ENCODE measurements at regions not wholly inside any gene's neighbourhood (a gene's known extent, or its start where the extent isn't known, plus 50 kb on each side); places are given as distances from the start of the nearest gene placed in this dataset.

DNA sequence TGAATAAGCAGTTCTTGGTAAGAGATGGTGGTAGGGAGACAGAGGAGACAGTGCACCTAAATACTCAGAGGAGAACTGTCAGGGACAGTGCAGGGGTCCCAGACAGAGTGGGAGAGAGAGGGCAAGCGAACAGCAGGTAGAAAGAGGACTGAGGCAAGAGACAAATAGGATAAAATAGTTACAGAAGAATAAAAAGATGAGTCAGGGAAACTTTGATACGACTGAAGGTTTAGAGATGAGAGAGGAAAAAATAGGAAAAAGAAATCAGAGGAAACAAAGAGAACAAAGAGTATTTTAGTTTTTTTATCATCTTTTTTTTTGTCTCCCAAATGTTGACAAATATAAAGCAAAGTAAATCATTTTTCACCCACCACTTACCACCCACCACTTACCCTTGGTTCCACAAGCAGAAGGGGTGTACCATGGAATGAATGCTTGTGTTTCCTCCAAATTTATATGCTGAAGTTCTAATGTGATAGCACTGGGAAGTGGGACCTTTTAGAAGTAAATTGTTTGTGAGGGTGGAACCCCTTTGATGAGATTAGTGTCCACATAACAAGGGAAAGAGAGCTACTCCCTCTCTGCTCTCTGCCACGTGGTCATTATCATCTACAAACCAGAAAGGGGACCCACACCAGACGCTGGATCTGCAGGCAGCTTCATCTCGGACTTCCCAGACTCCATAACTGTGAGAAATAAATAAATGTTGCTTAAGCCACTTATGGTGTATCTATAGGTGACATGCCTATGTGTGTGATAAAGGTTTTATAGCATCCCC, 292.1 kb downstream of the BTG1 start:
- no peak for DNase-seq

DNA sequence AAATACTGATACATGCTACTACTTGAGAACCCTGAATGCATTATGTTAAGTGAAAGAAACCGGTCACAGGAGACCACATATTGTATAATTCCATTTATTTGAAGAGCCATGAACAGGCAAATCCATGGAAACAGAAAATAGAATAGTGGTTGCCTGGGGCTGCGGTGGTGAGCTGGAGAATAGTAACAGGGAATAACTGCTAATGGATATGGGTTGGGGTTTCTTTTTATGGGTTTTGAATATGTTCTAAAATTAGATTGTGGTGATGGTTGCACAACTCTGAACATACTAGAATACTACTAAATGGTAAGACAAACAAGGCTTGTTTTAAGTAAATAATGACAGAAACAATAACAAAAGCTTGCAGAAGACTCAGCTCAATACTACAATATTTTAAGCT, 293.0 kb downstream of the BTG1 start:
- no peak for DNase-seq

DNA sequence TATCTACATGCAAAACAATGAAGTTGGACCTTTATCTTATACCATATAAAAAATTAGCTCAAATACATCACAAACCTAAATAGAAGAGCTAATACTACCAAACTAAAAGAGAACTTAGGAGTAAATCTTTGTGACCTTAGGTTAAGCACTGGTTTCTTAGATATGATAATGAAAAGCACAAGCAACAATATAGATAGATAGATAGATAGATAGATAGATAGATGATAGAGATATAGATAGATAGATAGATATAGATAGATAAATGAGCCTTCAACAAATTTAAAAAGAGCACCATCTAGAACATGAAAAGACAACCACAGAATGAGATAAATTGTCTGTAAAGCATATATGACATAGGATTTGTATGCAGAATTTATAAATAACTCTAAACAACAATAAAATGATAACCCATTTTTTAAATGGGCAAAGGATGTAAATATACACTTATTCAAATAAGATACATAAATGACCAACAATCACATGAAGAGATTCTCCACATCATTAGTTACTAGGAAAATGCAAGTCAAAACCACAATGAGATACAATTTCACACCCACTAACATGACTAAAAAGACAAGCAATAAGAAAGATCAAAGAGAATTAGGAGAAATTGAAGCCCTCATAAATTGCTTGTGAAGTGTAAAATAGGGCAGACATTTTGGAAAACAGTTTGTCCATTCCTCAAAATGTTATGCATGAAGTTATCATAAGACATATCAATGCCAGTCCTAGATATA, 293.7 kb downstream of the BTG1 start:
- no peak for DNase-seq

DNA sequence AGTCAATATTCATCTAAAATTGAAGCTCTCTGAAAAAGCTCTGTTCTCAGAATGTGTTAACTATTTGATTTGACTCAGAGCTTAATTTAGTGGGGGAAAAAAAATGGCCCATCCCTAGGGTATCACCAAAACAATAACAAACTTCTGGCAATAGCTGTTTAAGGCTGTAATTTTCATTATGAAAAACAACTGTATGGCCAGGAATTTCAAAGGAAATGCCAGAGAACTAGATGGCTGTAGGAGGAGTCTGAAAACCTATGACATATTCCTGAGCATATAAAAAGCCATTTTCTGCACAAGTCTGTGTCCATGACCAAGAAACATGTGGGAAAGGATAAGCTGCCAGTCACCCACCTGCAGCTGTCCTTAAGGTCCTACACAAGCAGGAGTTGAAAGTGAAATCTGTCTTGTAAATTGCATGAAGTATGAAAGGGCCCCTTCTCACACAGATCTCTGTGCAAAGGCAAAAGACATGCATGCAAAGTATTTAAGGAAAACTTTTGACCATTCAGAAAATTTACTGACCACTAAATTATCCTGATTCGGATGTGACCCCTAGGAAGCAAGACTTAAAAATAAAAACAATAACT, 299.1 kb downstream of the BTG1 start:
- DNase-seq = no peak

DNA sequence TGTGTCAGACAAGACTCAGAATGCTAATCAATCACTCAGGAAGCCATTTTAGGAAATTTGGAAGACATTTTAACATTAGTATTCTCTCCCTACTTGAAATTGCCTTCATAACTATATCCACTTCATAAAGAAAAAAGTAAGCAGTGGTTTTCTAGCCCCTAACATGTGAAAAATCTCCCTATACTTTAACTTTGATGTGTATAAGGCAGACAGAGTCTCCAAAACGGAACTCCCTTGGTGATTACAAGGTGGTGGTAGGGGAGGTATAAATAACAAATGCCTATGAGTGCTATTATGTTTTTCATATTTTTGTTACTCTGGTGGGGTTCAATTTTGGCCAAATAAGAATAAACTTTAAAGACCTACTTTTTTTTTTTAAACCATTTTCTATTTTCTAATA, 300.3 kb downstream of the BTG1 start:
- DNase-seq = no peak

DNA sequence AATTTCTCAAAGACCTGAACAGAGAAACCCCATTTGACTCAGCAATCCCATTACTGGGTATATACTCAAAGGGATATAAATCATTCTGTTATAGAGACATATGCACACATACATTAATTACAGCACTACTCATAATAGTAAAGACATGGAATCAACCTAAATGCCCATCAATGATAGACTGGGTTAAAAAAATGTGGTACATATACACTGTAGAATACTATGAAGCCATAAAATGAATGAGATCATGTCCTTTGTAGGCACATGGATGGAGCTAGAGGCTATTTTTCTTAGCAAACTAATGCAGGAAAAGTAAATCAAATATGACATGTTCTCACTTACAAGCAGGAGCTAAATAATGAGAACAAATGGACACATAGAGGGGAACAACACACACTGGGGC, 303.8 kb downstream of the BTG1 start:
- no peak for DNase-seq

DNA sequence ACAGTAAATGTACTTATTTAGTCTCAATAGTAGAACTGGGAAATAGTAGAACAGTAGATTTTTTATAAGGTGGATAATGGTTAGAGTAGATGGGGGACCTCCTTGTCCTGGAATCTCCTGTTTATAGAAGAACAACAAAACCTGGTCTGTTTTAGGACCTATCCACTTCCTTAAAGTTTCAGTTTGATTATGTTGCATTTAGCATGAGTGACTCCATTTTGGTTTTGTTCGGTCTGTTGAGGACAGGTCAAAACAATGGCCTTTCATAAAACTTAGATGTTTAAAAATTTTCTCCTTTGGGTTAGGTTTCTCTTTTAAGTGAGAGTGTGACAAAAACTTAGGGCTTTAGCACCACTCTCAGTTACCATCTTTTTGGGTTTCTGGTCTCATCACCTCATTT, 308.9 kb downstream of the BTG1 start:
- DNase-seq = no peak

DNA sequence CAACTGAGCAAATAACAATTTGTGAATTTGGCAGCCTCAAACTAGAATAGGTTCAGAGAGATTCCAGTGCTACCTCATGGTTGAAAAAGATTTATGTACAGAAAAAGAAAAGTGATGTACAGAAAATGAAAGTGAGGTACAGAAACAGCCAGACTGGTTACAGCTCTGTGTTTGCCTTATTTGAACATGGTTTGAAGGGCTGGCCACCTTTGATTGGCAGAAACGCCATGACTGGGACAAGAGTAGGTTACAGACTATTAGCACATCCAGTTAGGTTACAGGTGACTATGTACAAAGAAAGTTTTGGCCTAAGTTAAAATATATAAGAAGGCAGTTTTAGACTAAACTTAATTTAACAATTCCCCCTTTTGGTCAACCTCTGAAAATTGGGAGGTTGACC, 309.4 kb downstream of the BTG1 start:
- no peak for DNase-seq

DNA sequence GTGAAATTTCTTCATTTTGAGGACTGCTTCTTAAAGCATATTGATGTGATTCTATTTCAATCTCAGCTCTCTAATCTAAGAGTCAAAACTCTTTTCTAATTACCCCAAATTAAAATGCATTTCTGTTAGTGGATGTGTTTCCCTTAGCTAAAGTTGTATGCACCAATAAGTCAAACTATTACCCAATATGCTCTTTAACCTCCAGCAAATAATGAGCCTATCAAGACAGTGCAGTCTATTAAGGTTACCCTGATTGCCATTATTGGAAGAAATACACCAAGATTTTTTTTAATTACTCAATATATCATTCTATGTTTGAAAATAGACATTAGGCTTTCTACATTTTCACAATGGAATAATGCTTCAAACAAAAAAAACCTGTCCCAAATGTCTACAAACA, 310.0 kb downstream of the BTG1 start:
- no peak for DNase-seq

DNA sequence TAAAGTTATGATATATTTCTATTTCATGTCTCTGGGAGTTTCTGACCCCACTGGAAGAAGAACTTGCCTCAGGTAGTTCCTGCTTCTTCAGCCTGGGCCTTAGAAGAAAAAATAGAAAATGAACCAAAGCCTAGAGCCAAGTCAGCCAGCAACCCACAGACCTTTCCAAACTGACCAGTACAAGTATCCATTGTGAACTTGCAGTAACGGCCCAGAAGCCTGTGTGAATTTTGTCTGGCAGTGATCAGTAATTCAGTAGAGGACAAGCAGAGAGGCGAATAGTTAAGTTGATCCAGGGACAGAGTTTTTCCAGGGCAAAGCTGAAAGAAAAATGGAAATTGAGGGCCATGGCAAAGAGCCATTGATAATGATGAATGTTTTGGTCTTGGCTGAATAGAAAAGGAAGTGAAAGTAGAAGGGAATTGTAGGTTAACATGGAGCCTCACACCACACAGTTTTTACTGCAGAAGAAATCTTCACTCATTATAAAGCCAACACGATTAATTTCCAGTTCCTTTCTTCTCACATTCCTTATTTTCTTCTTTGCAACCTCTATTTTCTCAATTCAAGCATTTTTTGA, 311.8 kb downstream of the BTG1 start:
- peak in 8 of 51 donors; percentile 1 to 7 (median 3) for DNase-seq

DNA sequence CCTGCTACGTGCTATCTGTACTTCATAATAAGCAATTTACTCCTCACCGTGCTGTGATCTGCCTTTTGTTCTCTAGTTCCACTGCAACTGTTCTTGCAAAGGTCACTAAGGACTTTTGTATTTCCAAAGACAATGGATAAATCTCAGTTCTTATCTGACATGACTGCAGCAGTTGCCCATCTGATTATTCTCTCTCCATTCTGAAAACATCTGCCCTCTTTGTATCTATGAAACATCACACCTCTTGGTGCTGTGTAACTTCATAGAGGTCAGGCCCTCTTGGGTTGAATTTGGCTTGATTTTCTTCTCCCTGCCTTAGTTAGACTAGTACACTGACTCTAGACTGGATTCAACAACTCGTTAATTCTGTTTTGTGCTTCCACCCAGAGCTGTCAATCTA, 319.6 kb downstream of the BTG1 start:
- no peak for DNase-seq

DNA sequence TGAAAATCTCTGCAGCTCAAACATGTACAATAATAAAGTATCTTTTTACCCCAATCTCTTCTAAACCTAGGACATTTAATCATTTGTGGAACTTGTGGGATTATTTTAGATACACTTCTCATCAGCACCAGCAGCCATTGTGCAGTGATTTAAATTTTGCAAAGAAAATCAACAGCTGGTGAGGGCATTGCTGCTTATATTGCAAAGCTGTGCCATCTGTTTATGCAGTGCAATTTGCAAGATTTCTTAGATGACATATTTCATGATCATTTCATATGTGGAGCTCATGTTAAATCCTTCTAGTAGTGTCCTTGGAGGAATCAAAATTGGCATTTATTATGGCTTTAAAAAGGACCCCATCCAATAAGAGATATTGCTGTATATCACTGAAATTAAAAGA, 320.7 kb downstream of the BTG1 start:
- no peak for DNase-seq

DNA sequence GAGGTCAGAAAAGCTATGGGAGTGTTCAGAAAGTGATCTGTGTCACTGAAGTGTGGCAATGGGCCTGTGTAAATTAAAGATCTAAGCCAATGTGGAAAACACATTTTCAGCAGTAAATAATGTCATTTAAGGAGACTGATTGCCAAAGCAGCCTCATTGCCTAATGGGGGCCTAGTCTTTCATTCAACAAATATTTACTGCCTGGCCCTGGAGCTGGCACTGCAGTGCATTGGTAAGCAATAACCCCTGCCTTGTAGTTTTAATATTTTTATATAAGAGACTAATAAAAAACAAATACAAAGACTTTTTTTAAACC, 326.6 kb downstream of the BTG1 start:
- no peak for DNase-seq

DNA sequence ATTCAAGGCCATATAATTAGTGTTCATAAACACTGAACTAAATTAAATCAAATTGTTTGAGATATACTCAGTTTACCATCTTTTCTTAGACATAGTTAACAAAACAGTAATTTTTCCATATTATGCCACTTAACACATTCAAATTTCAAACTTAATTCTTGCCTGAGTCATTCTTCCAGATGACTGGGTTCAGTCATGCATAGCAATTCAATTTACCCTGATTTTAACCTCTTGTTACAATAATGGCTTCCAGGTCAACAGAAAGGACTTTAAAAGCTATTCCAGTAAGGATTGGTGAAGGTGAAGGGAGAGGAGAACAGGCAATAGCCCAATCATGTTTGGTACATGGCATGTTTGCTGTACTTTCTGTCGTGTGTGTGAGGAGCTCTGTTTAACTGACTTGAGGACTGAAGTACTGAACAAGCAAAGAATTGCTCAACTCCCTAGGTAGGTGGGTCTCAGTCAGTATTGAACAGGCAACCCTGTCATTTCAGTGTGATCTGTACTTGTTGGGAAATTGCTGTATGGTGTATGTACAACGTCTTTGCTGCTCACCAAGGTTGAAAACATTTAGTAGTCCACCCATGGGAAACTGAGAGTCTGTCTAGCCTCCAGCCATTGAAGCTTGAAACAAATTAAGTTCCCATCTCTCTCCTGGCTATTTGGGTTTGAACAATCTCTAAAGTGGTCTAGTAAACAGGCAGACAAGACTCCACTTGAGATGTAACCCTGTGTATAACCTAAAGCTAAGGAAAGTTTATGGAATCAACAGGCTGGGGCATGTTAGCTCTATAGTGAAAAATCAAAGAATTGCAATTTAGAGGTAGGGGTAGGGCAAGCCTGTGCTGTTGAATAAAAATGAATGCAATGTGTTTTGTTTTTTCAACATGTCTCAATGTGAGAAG, 327.2 kb downstream of the BTG1 start:
- DNase-seq = no peak

DNA sequence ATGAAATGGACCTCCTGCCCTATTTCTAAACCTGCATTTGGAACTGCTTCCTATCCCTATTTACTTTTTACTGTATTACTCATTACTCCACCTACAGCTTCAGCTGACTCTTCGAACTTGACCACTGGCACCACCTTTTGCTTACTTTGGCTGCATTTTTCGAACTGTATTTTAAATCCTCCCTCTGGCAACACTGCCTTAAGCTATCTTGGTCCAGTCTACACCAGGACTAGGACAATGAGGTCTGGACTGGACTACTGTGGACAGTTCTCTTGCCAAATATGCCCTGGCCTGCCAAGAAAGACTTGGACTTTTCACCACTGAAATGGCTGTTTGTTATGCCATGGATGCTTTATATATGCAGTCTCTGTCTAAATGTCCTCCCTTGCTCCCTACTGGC, 328.1 kb downstream of the BTG1 start:
- DNase-seq = no peak

DNA sequence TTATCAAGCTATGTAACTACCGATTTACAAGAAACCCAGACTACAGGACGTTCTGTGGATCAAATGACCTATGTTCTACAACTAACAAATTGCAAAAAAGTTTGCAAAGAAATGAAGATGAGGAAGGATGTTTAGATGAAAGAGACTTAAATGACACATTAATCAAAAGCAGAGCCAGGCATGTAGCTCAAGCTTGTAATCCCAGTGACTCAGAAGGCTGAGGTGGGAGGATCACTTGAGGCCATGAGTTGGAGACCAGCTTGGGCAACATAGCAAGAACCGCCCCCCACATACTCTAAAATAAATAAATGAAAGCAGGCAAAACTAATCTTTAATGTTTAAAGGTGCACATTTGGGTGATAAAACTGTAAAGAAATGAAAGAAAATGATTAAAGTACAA, 331.9 kb downstream of the BTG1 start:
- DNase-seq = no peak

DNA sequence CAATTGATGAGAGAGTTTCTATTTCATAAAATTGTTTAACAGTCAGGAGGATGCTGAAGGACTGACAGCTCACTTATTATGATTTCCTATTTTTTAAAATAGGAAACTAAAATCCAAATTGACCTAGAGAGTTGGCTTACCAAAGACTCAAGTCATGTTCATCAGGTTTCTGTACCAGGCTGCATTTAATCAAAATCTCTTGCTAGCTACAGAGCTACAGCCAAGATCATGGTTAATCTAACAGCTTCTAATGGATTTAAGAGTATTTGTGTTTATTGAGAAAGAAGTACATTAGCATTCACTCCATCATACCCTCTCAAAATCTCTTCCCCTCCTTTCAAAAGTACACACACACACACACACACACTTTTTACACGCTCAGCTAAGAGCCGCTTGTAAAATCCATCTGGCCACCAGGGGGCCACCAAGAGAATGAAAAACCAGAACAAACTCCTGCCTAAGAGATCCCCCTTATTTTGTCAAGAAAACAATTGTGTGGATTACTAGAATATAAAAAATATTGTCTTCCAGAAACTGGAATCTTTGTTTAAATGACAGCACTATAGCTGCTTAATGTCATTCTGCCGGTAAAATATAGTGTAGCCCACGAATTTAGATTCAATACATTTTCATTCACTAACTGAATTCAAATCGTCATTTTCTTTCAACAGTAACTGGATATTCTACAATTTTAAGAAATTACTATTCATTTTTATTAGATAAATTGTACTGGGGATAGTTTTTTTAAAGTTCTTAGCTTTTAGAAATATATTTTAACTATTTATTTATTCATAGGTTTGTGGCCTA, 334.0 kb downstream of the BTG1 start:
- peak in 41 of 51 donors; percentile 1 to 76 (median 31) for DNase-seq

DNA sequence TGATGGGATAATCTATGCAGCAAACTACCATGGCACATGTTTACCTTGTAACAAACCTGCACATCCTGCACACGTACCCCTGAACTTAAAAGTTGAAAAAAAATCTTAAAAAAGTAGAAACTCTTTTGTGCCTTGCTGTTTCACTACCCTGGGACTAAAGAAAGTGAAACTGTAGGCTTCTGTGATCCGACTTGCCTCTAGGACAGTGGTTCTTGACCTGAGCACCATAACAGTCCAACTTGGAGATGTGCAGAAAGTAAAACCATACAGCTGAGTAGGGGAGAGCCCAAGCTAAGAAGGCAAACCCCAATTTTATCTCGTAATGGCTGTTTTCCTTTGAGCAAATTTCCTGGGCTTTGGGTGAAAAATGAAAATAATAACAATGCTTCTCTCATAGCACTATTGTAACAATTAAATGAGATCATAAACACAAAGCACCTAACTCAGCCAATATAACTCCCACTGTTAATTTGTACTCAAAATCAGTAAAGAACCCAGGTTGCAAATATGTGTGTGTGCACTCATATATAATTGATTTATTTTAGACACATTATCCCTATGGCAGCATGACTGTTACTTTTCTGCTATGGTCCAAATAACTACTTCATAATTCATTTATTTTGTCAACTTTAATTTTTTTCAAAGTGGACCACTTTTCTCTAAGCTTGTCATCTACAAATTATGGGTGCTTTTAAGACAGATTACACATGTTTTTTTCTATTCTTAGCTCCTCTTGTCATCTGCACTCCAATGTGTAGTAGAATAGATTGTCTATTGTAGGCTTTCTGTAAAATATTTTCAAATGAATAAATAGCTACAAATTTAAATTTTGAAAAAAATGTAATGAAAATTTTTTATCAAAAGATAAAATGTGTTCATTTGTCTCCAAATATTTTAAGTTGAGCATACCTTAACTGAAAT, 334.9 kb downstream of the BTG1 start:
- DNase-seq = no peak

DNA sequence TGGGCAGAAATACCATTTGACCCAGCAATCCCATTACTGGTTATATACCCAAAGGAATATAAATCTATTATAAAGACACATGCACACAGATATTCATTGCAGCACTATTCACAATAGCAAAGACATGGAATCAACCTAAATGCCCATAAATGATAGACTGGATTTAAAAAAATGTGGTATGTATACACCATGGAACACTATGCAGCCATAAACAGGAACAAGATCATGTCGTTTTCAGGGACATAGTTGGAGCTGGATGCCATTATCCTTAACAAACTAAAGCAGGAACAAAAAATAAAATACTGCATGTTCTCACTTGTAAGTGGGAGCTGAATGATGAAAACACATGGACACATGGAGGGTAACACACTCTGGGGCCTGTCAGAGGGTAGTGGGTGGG, 335.6 kb downstream of the BTG1 start:
- DNase-seq = no peak

DNA sequence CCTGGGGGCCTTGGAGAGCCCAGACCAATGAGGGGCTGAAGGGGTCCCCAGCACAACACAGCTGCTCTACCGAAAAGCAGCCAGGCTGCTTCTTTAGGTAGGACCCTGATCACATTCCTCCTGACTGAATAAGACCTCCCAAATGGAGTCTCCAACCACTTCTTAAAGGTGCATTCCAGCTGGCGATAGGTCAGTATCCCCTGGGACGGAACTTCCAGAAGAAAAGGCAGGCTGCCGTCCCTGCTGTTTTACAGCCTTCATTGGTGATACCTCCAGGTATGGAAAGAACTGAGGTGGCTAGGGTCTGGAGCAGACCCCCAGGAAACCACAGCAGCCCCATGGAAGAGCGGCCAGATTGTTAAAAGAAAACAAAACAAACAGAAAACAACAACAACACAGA, 340.6 kb downstream of the BTG1 start:
- no peak for DNase-seq
